Endothelial cell of umbilical vein (primary cell): ENCODE measurements at regions not wholly inside any gene's neighbourhood (a gene's known extent, or its start where the extent isn't known, plus 50 kb on each side); places are given as distances from the start of the nearest gene placed in this dataset.

Source experiments
- BruUV-seq: library from RNA; stranded (reverse); fragments of 400-500 nt; replicated peaks from 2 replicates; lab custom pipeline; 2021; lab: Mats Ljungman, UMichigan
- CTCF ChIA-PET: fragments of 300-600, 350-600 bp; sonication (Branson Sonifier 250); formaldehyde crosslinking; loops from one replicate; lab custom pipeline; 2021; ENCODE audit warnings: antibody characterized with exemption, inconsistent platforms; lab: Charles Lee
- POLR2A ChIA-PET: fragments of 300-600, 350-600 bp; sonication (Branson Sonifier 250); formaldehyde crosslinking; loops from one replicate; lab custom pipeline; 2021; ENCODE audit warnings: antibody characterized with exemption, inconsistent platforms; lab: Charles Lee
- DNase-seq: peaks from one replicate; pipeline ENCODE4 v3.0.0-alpha.2; 2011; ENCODE audit warnings: low read depth, low spot score
- FAIRE-seq: peaks from 2 replicates; lab custom pipeline; 2011; peaks lifted over from hg19 to GRCh38; lab: Jason Lieb, UNC
- H2AFZ ChIP-seq: 2 replicates; pipeline ENCODE4 v1.6.0; 2012; ENCODE audit warnings: low read depth, low read length, control low read depth, inconsistent platforms
- H3K27ac ChIP-seq: 2 replicates; pipeline ENCODE4 v1.5.1; 2011; ENCODE audit warnings: low read depth, mild to moderate bottlenecking, control low read depth, low read length, moderate library complexity; ENCODE audit not compliant: insufficient read depth
- H3K27me3 ChIP-seq, 2 experiments: 2 replicates each; pipeline versions ENCODE4 v1.6.0 to v1.6.1; 2011; ENCODE audit warnings: low read length in 2 of 2, mixed read lengths in 1 of 2; ENCODE audit not compliant: control insufficient read depth in 2 of 2, insufficient read depth in 2 of 2
- H3K36me3 ChIP-seq, 2 experiments: 2 replicates in 1 of 2; 3 replicates in 1 of 2; pipeline ENCODE4 v1.5.1; 2011; ENCODE audit warnings: low read length in 2 of 2, mild to moderate bottlenecking in 1 of 2, moderate library complexity in 1 of 2; ENCODE audit not compliant: control insufficient read depth in 2 of 2, insufficient read depth in 2 of 2; ENCODE audit errors: extremely low read depth in 1 of 2
- H3K4me1 ChIP-seq: 3 replicates; pipeline ENCODE4 v1.5.1; 2011; ENCODE audit warnings: mild to moderate bottlenecking, low read length; ENCODE audit not compliant: control insufficient read depth, insufficient read depth; ENCODE audit errors: extremely low read depth
- H3K4me2 ChIP-seq: 2 replicates; pipeline ENCODE4 v1.6.1; 2011; ENCODE audit warnings: low read length, control low read depth, mixed read lengths; ENCODE audit not compliant: insufficient read depth
- H3K4me3 ChIP-seq, 3 experiments: fragments of 200-600 bp in 1 of 3; sonication (generic), shearing (Covaris generic) in 1 of 3; replicated peaks in 1 of 3; 2 replicates each; pipeline ENCODE4 v1.5.1; 2011 to 2016; ENCODE audit warnings: control low read depth in 3 of 3, low read length in 3 of 3, mild to moderate bottlenecking in 2 of 3, inconsistent platforms in 1 of 3, low read depth in 1 of 3, moderate library complexity in 1 of 3; ENCODE audit not compliant: insufficient read depth in 1 of 3
- H3K79me2 ChIP-seq: 2 replicates; pipeline ENCODE4 v1.6.0; 2012; ENCODE audit warnings: low read length, inconsistent platforms; ENCODE audit not compliant: control insufficient read depth, insufficient read depth
- H3K9ac ChIP-seq: replicated peaks from 2 replicates; pipeline ENCODE3; 2011; ENCODE audit warnings: low read length, control low read depth; ENCODE audit not compliant: insufficient read depth; ENCODE audit errors: extremely low read depth
- H3K9me1 ChIP-seq: replicated peaks from 3 replicates; pipeline ENCODE4 v1.6.0; 2011; ENCODE audit warnings: mild to moderate bottlenecking, low read length; ENCODE audit not compliant: control insufficient read depth, insufficient read depth; ENCODE audit errors: extremely low read depth
- H3K9me3 ChIP-seq: replicated peaks from 2 replicates; pipeline ENCODE4 v1.5.1; 2012; ENCODE audit warnings: low read length, inconsistent platforms; ENCODE audit not compliant: control insufficient read depth, insufficient read depth
- H4K20me1 ChIP-seq: replicated peaks from 2 replicates; pipeline ENCODE3; 2011; ENCODE audit warnings: mild to moderate bottlenecking, low read length; ENCODE audit not compliant: control insufficient read depth, insufficient read depth; ENCODE audit errors: extremely low read depth
- CTCF ChIP-seq, 2 donors: IDR thresholded peaks; 1 replicate in 1 of 2; 2 replicates in 1 of 2; pipeline ENCODE4 v1.5.1; 2011; ENCODE audit warnings: low read length in 2 of 2, mild to moderate bottlenecking in 2 of 2, moderate library complexity in 2 of 2, control low read depth in 1 of 2, inconsistent platforms in 1 of 2, low read depth in 1 of 2; ENCODE audit not compliant: insufficient read depth in 1 of 2; ENCODE audit errors: extremely low read depth in 1 of 2
- EZH2 ChIP-seq: IDR thresholded peaks from 2 replicates; pipeline ENCODE4 v1.6.1; 2012; ENCODE audit warnings: borderline replicate concordance, low read depth, mild to moderate bottlenecking, moderate library complexity, low read length, inconsistent platforms; ENCODE audit not compliant: severe bottlenecking
- FOS ChIP-seq: IDR thresholded peaks from 2 replicates; pipeline ENCODE4 v1.6.1; 2011; ENCODE audit warnings: mild to moderate bottlenecking, low read length, moderate library complexity, borderline replicate concordance; ENCODE audit not compliant: insufficient read depth
- GATA2 ChIP-seq: IDR thresholded peaks from 2 replicates; pipeline ENCODE4 v1.7.0; 2011; ENCODE audit warnings: low read depth, mild to moderate bottlenecking, moderate library complexity, mixed read lengths, low read length; ENCODE audit not compliant: insufficient read length, insufficient read depth
- JUN ChIP-seq: IDR thresholded peaks from 2 replicates; pipeline ENCODE4 v1.6.1; 2011; ENCODE audit warnings: borderline replicate concordance, low read depth; ENCODE audit not compliant: insufficient read length, insufficient read depth
- MAX ChIP-seq: IDR thresholded peaks from 2 replicates; pipeline ENCODE4 v1.6.1; 2011; ENCODE audit not compliant: insufficient read depth, insufficient read length
- MYC ChIP-seq: IDR thresholded peaks from one replicate; pipeline ENCODE4 v1.6.1; 2011; ENCODE audit warnings: mild to moderate bottlenecking, low read depth, low read length
- POLR2A ChIP-seq: IDR thresholded peaks from 2 replicates; pipeline ENCODE4 v1.6.1; 2012; ENCODE audit warnings: low read depth, mild to moderate bottlenecking, control low read depth, low read length
- POLR2AphosphoS5 ChIP-seq: IDR thresholded peaks from 2 replicates; pipeline ENCODE4 v1.6.1; 2012; ENCODE audit warnings: low read depth, mild to moderate bottlenecking, control low read depth, low read length, moderate library complexity; ENCODE audit not compliant: insufficient read depth
- dilution Hi-C: fragments of 300-500 bp; cut with MboI; formaldehyde crosslinking; loops from one replicate; pipeline ENCODE4 v1.15.0; 2019; ENCODE audit warnings: low sequenced_read_pairs; ENCODE audit not compliant: extremely low pct_ligation_motif_present
- intact Hi-C: fragments of 100-400 bp; cut with micrococcal nuclease; formaldehyde crosslinking; loops from one replicate; pipeline ENCODE4 v1.10.0; 2022

- TF ChIP-seq POLR2A (no peak), CTCF (IDR thresholded peaks at IDR 0.05; ENCODE audit: extremely low read depth in 1 of 2, insufficient read depth in 1 of 2, low read depth in 1 of 2, low read length in 2 of 2) (no peak)
- no peak overlapping the region for H3K4me2 ChIP-seq
- ChIA-PET POLR2A (no interaction called here), CTCF (no interaction called here)
- dilution Hi-C loops = no loop called here
- intact Hi-C loops = no loop called here
- no peaks in the 10 kb centered on the region for H3K27me3 ChIP-seq
- no peaks in the 10 kb centered on the region for H4K20me1 ChIP-seq
- H2AFZ ChIP-seq = no peak overlapping the region
- H3K27ac ChIP-seq = no peak overlapping the region
- no peaks in the 10 kb centered on the region for H3K36me3 ChIP-seq
- DNase-seq (no peak), FAIRE-seq (no peak)
- no peaks in the 10 kb centered on the region for H3K9me3 ChIP-seq
- H3K4me3 ChIP-seq = no peak overlapping the region
- no peaks in the 10 kb centered on the region for H3K9me1 ChIP-seq
- H3K79me2 ChIP-seq = no peaks in the 10 kb centered on the region
- BruUV-seq = no TSS peak
- H3K9ac ChIP-seq = no peak overlapping the region
- no peaks in the 10 kb centered on the region for H3K4me1 ChIP-seq
Measured at GRCh38 chr4:27326991-27327390, 466.4 kb downstream of the STIM2 start.

- Histone ChIP-seq H3K9me1 (no peaks in the 10 kb centered on the region), H3K9ac (no peak overlapping the region), H3K27ac (no peak overlapping the region), H3K4me3 (no peak overlapping the region), H4K20me1 (no peaks in the 10 kb centered on the region), H3K9me3 (no peaks in the 10 kb centered on the region), H3K4me1 (no peaks in the 10 kb centered on the region), H3K27me3 (no peaks in the 10 kb centered on the region), H2AFZ (no peak overlapping the region), H3K79me2 (no peaks in the 10 kb centered on the region), H3K4me2 (no peak overlapping the region), H3K36me3 (no peaks in the 10 kb centered on the region)
- no TSS peak for BruUV-seq
- dilution Hi-C loops = no loop called here
- DNase-seq = no peak
- CTCF ChIA-PET = no interaction called here
- intact Hi-C loops = no loop called here
- POLR2A ChIA-PET = no interaction called here
- TF ChIP-seq POLR2A = no peak
- TF ChIP-seq EZH2 = no peak
- no peak for TF ChIP-seq MYC
- no peak for TF ChIP-seq CTCF (IDR thresholded peaks at IDR 0.05; ENCODE audit: extremely low read depth in 1 of 2, insufficient read depth in 1 of 2, low read depth in 1 of 2, low read length in 2 of 2)
- no peak for TF ChIP-seq MAX
- TF ChIP-seq POLR2AphosphoS5 = no peak
- TF ChIP-seq GATA2 = no peak
- no peak for TF ChIP-seq JUN
- no peak for TF ChIP-seq FOS
- no peak for FAIRE-seq
Measured at GRCh38 chr4:27327421-27328181, 467.0 kb downstream of the STIM2 start.
